K562 (cell line): ENCODE measurements at regions not wholly inside any gene's neighbourhood (a gene's known extent, or its start where the extent isn't known, plus 50 kb on each side); places are given as distances from the start of the nearest gene placed in this dataset.

ENCODE experiments used
- CTCFL ChIP-seq: IDR thresholded peaks from 2 replicates; pipeline ENCODE4 v1.6.1; 2011; ENCODE audit warnings: borderline replicate concordance, low read depth, mild to moderate bottlenecking, moderate library complexity, low read length; ENCODE audit not compliant: insufficient read depth, poor library complexity, severe bottlenecking
- DIDO1 ChIP-seq: fragments of 450-650 bp; IDR thresholded peaks from 2 replicates; pipeline ENCODE4 v1.6.1; 2016; ENCODE audit warnings: low read depth, missing biosample characterization, missing genetic modification characterization
- PCBP2 ChIP-seq: fragments of 200-400 bp; formaldehyde crosslinking; IDR thresholded peaks from 2 replicates; pipeline ENCODE4 v1.6.1; 2018; ENCODE audit warnings: low read length, low read depth, mild to moderate bottlenecking, moderate library complexity; ENCODE audit not compliant: poor library complexity, severe bottlenecking
- RB1 ChIP-seq: fragments of 450-650 bp; IDR thresholded peaks from 2 replicates; pipeline ENCODE4 v1.6.1; 2017; ENCODE audit warnings: low read depth, mild to moderate bottlenecking
- RFX7 ChIP-seq: fragments of 250-450 bp; sonication (Bioruptor Pico); IDR thresholded peaks from 2 replicates; pipeline ENCODE4 v1.5.1; 2021; ENCODE audit warnings: mild to moderate bottlenecking
- ZBTB11 ChIP-seq, 3 experiments: fragments of 200-800 bp in 1 of 3; fragments of 250-450 bp in 1 of 3; fragments of 450-650 bp in 1 of 3; sonication (Bioruptor Pico) in 1 of 3; sonication (Bioruptor generic) in 1 of 3; formaldehyde crosslinking in 1 of 3; IDR thresholded peaks; 2 replicates each; pipeline versions ENCODE4 v1.6.1 to v1.8.0; 2016 to 2022; ENCODE audit warnings: mild to moderate bottlenecking in 2 of 3, missing genetic modification characterization in 2 of 3, missing compliant biosample characterization in 1 of 3, moderate library complexity in 1 of 3
- ZNF282 ChIP-seq: sonication (generic); formaldehyde crosslinking; IDR thresholded peaks from 2 replicates; pipeline ENCODE4 v1.8.1; 2023; ENCODE audit warnings: missing genetic modification reagents

- TF ChIP-seq RFX7, result no peak
- TF ChIP-seq PCBP2, result no peak
- TF ChIP-seq CTCFL, result no peak
- TF ChIP-seq ZBTB11 (CRISPR knock-in tag; IDR thresholded peaks at IDR 0.05), result no peak
- TF ChIP-seq DIDO1 (tag), result no peak
- TF ChIP-seq ZNF282, result no peak
- TF ChIP-seq RB1, result no peak
Measured at GRCh38 chr6:14871221-14871620, 374.6 kb upstream of the JARID2 start (continued).
